OCI-LY7 (cell line): ENCODE measurements at regions not wholly inside any gene's neighbourhood (a gene's known extent, or its start where the extent isn't known, plus 50 kb on each side); places are given as distances from the start of the nearest gene placed in this dataset.

Experiments used
- EZH2phosphoT487 ChIP-seq: fragments of 200-600 bp; sonication (generic); IDR thresholded peaks from 2 replicates; pipeline ENCODE4 v1.6.1; 2018; ENCODE audit warnings: low read depth, borderline replicate concordance, mild to moderate bottlenecking, mixed run types, antibody characterized with exemption, low read length, moderate library complexity, mixed read lengths
- TF ChIP-seq, protein P1 (sequence below): fragments of 200-600 bp; sonication (generic); conservative IDR thresholded peaks from 2 replicates; pipeline ENCODE4 v1.5.1; 2014; ENCODE audit warnings: mild to moderate bottlenecking, antibody characterized with exemption, low read length, moderate library complexity, mixed read lengths

GRCh38 chr13:90197722-90198121 is 1149.8 kb upstream of the MIR17HG start:
- TF ChIP-seq, protein P1, sequence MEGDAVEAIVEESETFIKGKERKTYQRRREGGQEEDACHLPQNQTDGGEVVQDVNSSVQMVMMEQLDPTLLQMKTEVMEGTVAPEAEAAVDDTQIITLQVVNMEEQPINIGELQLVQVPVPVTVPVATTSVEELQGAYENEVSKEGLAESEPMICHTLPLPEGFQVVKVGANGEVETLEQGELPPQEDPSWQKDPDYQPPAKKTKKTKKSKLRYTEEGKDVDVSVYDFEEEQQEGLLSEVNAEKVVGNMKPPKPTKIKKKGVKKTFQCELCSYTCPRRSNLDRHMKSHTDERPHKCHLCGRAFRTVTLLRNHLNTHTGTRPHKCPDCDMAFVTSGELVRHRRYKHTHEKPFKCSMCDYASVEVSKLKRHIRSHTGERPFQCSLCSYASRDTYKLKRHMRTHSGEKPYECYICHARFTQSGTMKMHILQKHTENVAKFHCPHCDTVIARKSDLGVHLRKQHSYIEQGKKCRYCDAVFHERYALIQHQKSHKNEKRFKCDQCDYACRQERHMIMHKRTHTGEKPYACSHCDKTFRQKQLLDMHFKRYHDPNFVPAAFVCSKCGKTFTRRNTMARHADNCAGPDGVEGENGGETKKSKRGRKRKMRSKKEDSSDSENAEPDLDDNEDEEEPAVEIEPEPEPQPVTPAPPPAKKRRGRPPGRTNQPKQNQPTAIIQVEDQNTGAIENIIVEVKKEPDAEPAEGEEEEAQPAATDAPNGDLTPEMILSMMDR: no peak
- no peak for TF ChIP-seq EZH2phosphoT487
